CD14-positive monocyte (primary cell): ENCODE measurements at regions not wholly inside any gene's neighbourhood (a gene's known extent, or its start where the extent isn't known, plus 50 kb on each side); places are given as distances from the start of the nearest gene placed in this dataset.

Experiments used
- DNase-seq, 3 donors: peaks; one replicate each; pipeline ENCODE4 v3.0.0-alpha.2; 2011 to 2022
- H2AFZ ChIP-seq: 2 replicates; pipeline ENCODE4 v1.6.0; 2012; ENCODE audit warnings: mild to moderate bottlenecking, low read depth, low read length, inconsistent platforms; ENCODE audit not compliant: insufficient read depth, poor library complexity, severe bottlenecking
- H3K27ac ChIP-seq, 2 donors: 1 replicate in 1 of 2; 2 replicates in 1 of 2; pipeline ENCODE4 v1.5.1; 2012 to 2013; ENCODE audit warnings: low read length in 2 of 2, control low read depth in 1 of 2, inconsistent platforms in 1 of 2, low read depth in 1 of 2, mild to moderate bottlenecking in 1 of 2
- H3K27me3 ChIP-seq, 2 donors: one replicate each; pipeline versions ENCODE4 v1.6.0 to v1.6.1; 2011 to 2013; ENCODE audit warnings: low read length in 2 of 2; ENCODE audit not compliant: control insufficient read depth in 2 of 2, insufficient read depth in 2 of 2
- H3K36me3 ChIP-seq, 2 donors: replicated peaks in 1 of 2; 1 replicate in 1 of 2; 2 replicates in 1 of 2; pipeline versions ENCODE4 v1.5.1 to v1.6.1; 2012 to 2013; ENCODE audit warnings: low read length in 2 of 2, control low read depth in 1 of 2, inconsistent platforms in 1 of 2, mild to moderate bottlenecking in 1 of 2; ENCODE audit not compliant: insufficient read depth in 2 of 2, control insufficient read depth in 1 of 2
- H3K4me1 ChIP-seq, 2 donors: 1 replicate in 1 of 2; 2 replicates in 1 of 2; pipeline versions ENCODE4 v1.5.1 to v1.6.1; 2012 to 2013; ENCODE audit warnings: low read length in 2 of 2, control low read depth in 1 of 2, inconsistent platforms in 1 of 2, mild to moderate bottlenecking in 1 of 2, moderate library complexity in 1 of 2; ENCODE audit not compliant: insufficient read depth in 2 of 2, control insufficient read depth in 1 of 2
- H3K4me2 ChIP-seq: replicated peaks from 2 replicates; pipeline ENCODE3; 2012; ENCODE audit warnings: low read length, moderate library complexity, mild to moderate bottlenecking; ENCODE audit not compliant: poor library complexity, severe bottlenecking; ENCODE audit errors: extremely low read depth
- H3K4me3 ChIP-seq, 3 experiments: fragments of 200-600 bp in 1 of 3; sonication (generic) in 1 of 3; replicated peaks in 1 of 3; 1 replicate in 2 of 3; 2 replicates in 1 of 3; pipeline ENCODE4 v1.5.1; 2011 to 2013; ENCODE audit warnings: low read length in 3 of 3, mild to moderate bottlenecking in 3 of 3, control low read depth in 2 of 3, low read depth in 2 of 3, inconsistent platforms in 1 of 3, moderate library complexity in 1 of 3
- H3K79me2 ChIP-seq: 2 replicates; pipeline ENCODE4 v1.6.0; 2012; ENCODE audit warnings: mild to moderate bottlenecking, control low read depth, inconsistent platforms, low read length, moderate library complexity; ENCODE audit not compliant: insufficient read depth
- H3K9ac ChIP-seq: 2 replicates; pipeline ENCODE4 v1.6.0; 2017; ENCODE audit warnings: low read length, mild to moderate bottlenecking; ENCODE audit not compliant: insufficient read depth, poor library complexity, severe bottlenecking
- H3K9me3 ChIP-seq, 2 donors: replicated peaks in 1 of 2; 1 replicate in 1 of 2; 2 replicates in 1 of 2; pipeline versions ENCODE4 v1.5.1 to v1.6.1; 2012 to 2013; ENCODE audit warnings: low read length in 2 of 2, control low read depth in 1 of 2; ENCODE audit not compliant: control insufficient read depth in 1 of 2, insufficient read depth in 1 of 2
- H4K20me1 ChIP-seq: 2 replicates; pipeline ENCODE4 v1.6.0; 2012; ENCODE audit warnings: mild to moderate bottlenecking, low read length, control low read depth, moderate library complexity; ENCODE audit not compliant: insufficient read depth
- H3K27ac Mint-ChIP-seq, 7 donors: one replicate each; pipeline ENCODE4 v1.8.0; 2020; ENCODE audit warnings: mild to moderate bottlenecking in 7 of 7, mixed read lengths in 7 of 7, moderate library complexity in 6 of 7, inconsistent platforms in 2 of 7
- H3K27me3 Mint-ChIP-seq, 3 donors: one replicate each; pipeline ENCODE4 v1.8.0; 2021 to 2022; ENCODE audit warnings: low read depth in 3 of 3, mild to moderate bottlenecking in 3 of 3, mixed read lengths in 3 of 3, moderate library complexity in 3 of 3, inconsistent platforms in 1 of 3
- H3K36me3 Mint-ChIP-seq, 2 donors: one replicate each; pipeline ENCODE4 v1.8.0; 2020; ENCODE audit warnings: mixed read lengths in 2 of 2, inconsistent platforms in 1 of 2, mild to moderate bottlenecking in 1 of 2
- H3K4me1 Mint-ChIP-seq: one replicate; pipeline ENCODE4 v1.8.0; 2020; ENCODE audit warnings: mild to moderate bottlenecking, mixed read lengths
- H3K4me3 Mint-ChIP-seq, 2 donors: one replicate each; pipeline ENCODE4 v1.8.0; 2020; ENCODE audit warnings: mild to moderate bottlenecking in 2 of 2, mixed read lengths in 2 of 2, moderate library complexity in 1 of 2
- H3K9me3 Mint-ChIP-seq, 7 donors: one replicate each; pipeline ENCODE4 v1.8.0; 2020 to 2022; ENCODE audit warnings: mixed read lengths in 7 of 7, mild to moderate bottlenecking in 6 of 7, moderate library complexity in 6 of 7, inconsistent platforms in 2 of 7
- CTCF ChIP-seq: fragments of 200-600 bp; IDR thresholded peaks from one replicate; pipeline ENCODE4 v1.8.0; 2022; ENCODE audit warnings: antibody characterized with exemption, mild to moderate bottlenecking
- WGBS: methylation state at CpG from one replicate; pipeline ENCODE4 v1.1.5; 2013; ENCODE audit warnings: missing lambda C conversion rate; ENCODE audit not compliant: insufficient coverage; 5-methylcytosine and 5-hydroxymethylcytosine counted together
- intact Hi-C, 2 donors: fragments of 100-400 bp; cut with micrococcal nuclease; formaldehyde crosslinking; loops; one replicate each; pipeline versions ENCODE4 v1.15.0 to v1.15.1; 2023

DNA sequence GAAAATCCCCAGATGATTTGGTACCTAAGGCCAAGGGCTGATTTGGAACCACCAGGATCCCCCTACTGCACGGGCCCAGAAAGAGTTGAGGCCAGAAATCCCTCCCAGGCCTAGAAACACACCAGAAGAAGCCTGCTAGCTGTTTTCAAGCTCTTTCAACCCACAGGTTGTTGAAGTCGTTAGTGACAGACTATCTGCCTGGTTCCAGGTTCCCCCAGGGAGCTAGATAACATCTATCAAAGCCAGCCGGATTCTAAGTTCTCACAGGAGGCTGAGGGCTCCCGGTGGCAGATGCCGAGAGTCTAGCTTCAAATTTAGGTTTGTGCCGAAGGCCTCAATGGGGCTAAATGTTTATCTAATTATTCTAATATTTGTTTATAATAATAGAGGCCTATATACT is 132.0 kb upstream of the ATP6AP2 start:
- intact Hi-C loops, result no loop called here
- peaks cover 0 to 12% (median 7%) of the 10 kb centered on the region in 3 donors for H3K27me3 Mint-ChIP-seq
- H4K20me1 ChIP-seq, result no peaks in the 10 kb centered on the region
- H3K4me3 ChIP-seq, result no peak overlapping the region
- H3K36me3 ChIP-seq, result no peaks in the 10 kb centered on the region
- no peak for DNase-seq
- TF ChIP-seq CTCF, result no peak
- 100% methylated on average over 1 of the region's 6 CpGs for WGBS
- no peak overlapping the region for H2AFZ ChIP-seq
- H3K27ac Mint-ChIP-seq, result no peak overlapping the region
- H3K9ac ChIP-seq, result no peak overlapping the region
- no peak overlapping the region for H3K4me3 Mint-ChIP-seq
- H3K79me2 ChIP-seq, result no peaks in the 10 kb centered on the region
- no peak overlapping the region for H3K4me2 ChIP-seq
- no peaks in the 10 kb centered on the region for H3K27me3 ChIP-seq
- peaks cover 11% of the 10 kb centered on the region in 2 donors for H3K4me1 ChIP-seq
- H3K4me1 Mint-ChIP-seq, result peaks cover 17% of the 10 kb centered on the region
- no peaks in the 10 kb centered on the region for H3K9me3 ChIP-seq
- peaks cover 0 to 6% (median 0%) of the 10 kb centered on the region in 7 donors for H3K9me3 Mint-ChIP-seq
- no peak overlapping the region for H3K27ac ChIP-seq
- H3K36me3 Mint-ChIP-seq, result no peaks in the 10 kb centered on the region

- Mint-ChIP-seq H3K27me3 (peaks cover 0 to 15% (median 5%) of the 10 kb centered on the region in 3 donors), H3K4me3 (no peak overlapping the region), H3K4me1 (peaks cover 19% of the 10 kb centered on the region), H3K9me3 (peaks cover 0 to 6% (median 0%) of the 10 kb centered on the region in 7 donors), H3K36me3 (no peaks in the 10 kb centered on the region), H3K27ac (no peak overlapping the region)
- H3K79me2 ChIP-seq, result no peaks in the 10 kb centered on the region
- peaks cover 11% of the 10 kb centered on the region in 2 donors for H3K4me1 ChIP-seq
- H2AFZ ChIP-seq, result no peak overlapping the region
- no peak for DNase-seq
- no peak overlapping the region for H3K9ac ChIP-seq
- H3K4me3 ChIP-seq, result no peak overlapping the region
- H3K27me3 ChIP-seq, result peaks cover 0 to 2% of the 10 kb centered on the region in 2 donors
- H3K27ac ChIP-seq, result no peak overlapping the region
- no peaks in the 10 kb centered on the region for H3K36me3 ChIP-seq
- WGBS, result no CpG with 5 or more reads among the region's 6 CpGs
- intact Hi-C loops, result no loop called here
- no peak for TF ChIP-seq CTCF
- H4K20me1 ChIP-seq, result no peaks in the 10 kb centered on the region
- H3K9me3 ChIP-seq, result no peaks in the 10 kb centered on the region
- H3K4me2 ChIP-seq, result no peak overlapping the region
Observed at GRCh38 chrX:40446921-40447320, 133.8 kb upstream of the ATP6AP2 start.
